ENCODE measurements at regions not wholly inside any gene's neighbourhood (a gene's known extent, or its start where the extent isn't known, plus 50 kb on each side); places are given as distances from the start of the nearest gene placed in this dataset.

- no peak for DNase-seq
Observed at GRCh38 chr13:30026093-30026492, 175.7 kb upstream of the UBL3 start.

GRCh38 chr13:30025351-30025750 lies 174.9 kb upstream of the UBL3 start:
- DNase-seq = no peak

- DNase-seq = no peak
Observed at GRCh38 chr13:30024125-30024865, 173.9 kb upstream of the UBL3 start.

GRCh38 chr13:30023196-30023895 lies 172.9 kb upstream of the UBL3 start:
- no peak for DNase-seq

GRCh38 chr13:30022796-30023195 lies 172.4 kb upstream of the UBL3 start:
- DNase-seq = no peak

GRCh38 chr13:30022256-30022655 lies 171.8 kb upstream of the UBL3 start:
- DNase-seq = no peak

- no peak for DNase-seq
Observed at GRCh38 chr13:30021611-30022010, 171.2 kb upstream of the UBL3 start.

GRCh38 chr13:30020726-30021312 lies 170.4 kb upstream of the UBL3 start:
- DNase-seq = no peak

GRCh38 chr13:30019648-30020626 lies 169.5 kb upstream of the UBL3 start:
- no peak for DNase-seq

GRCh38 chr13:30017880-30018279 lies 167.5 kb upstream of the UBL3 start:
- no peak for DNase-seq

GRCh38 chr13:30016398-30016797 lies 166.0 kb upstream of the UBL3 start:
- no peak for DNase-seq

- no peak for DNase-seq
Observed at GRCh38 chr13:30009411-30009810, 159.0 kb upstream of the UBL3 start.

GRCh38 chr13:30006246-30006645 lies 155.8 kb upstream of the UBL3 start:
- no peak for DNase-seq

- no peak for DNase-seq
Observed at GRCh38 chr13:30004204-30004603, 153.8 kb upstream of the UBL3 start.

GRCh38 chr13:30002577-30002976 lies 152.2 kb upstream of the UBL3 start:
- DNase-seq = no peak

GRCh38 chr13:30000370-30000765 lies 150.0 kb upstream of the UBL3 start:
- no peak for DNase-seq

- DNase-seq = no peak
Observed at GRCh38 chr13:29999492-30000369, 149.3 kb upstream of the UBL3 start.

- no peak for DNase-seq
Observed at GRCh38 chr13:29996316-29996715, 145.9 kb upstream of the UBL3 start.

- DNase-seq = no peak
Observed at GRCh38 chr13:29994911-29995595, 144.6 kb upstream of the UBL3 start.

- DNase-seq = no peak
Observed at GRCh38 chr13:29993716-29994488, 143.5 kb upstream of the UBL3 start.

GRCh38 chr13:29993196-29993595 lies 142.8 kb upstream of the UBL3 start:
- no peak for DNase-seq

Measured in DMS79 treated with DMSO at 0.1 percent for 48 hours (cell line).